Testis (tissue), 2 donors: ENCODE measurements at regions not wholly inside any gene's neighbourhood (a gene's known extent, or its start where the extent isn't known, plus 50 kb on each side); places are given as distances from the start of the nearest gene placed in this dataset.

Experiments used
- DNase-seq: peaks from one replicate; pipeline ENCODE4 v3.0.0-alpha.2; 2019
- H3K27ac ChIP-seq, 2 donors: fragments of 200-600 bp; sonication (generic); one replicate each; pipeline ENCODE4 v1.5.1; 2019
- H3K27me3 ChIP-seq: fragments of 200-600 bp; sonication (generic); one replicate; pipeline ENCODE4 v1.5.1; 2019
- H3K36me3 ChIP-seq: fragments of 200-600 bp; sonication (generic); one replicate; pipeline ENCODE4 v1.5.1; 2017; ENCODE audit warnings: low read depth; ENCODE audit errors: missing control alignments
- H3K4me1 ChIP-seq: fragments of 200-600 bp; sonication (generic); one replicate; pipeline ENCODE4 v1.5.1; 2019
- H3K4me3 ChIP-seq, 2 donors: fragments of 200-600 bp; sonication (generic); one replicate each; pipeline ENCODE4 v1.5.1; 2017 to 2019
- H3K9me3 ChIP-seq: fragments of 200-600 bp; sonication (generic); one replicate; pipeline ENCODE4 v1.5.1; 2017
- CTCF ChIP-seq, 3 experiments: fragments of 450-650 bp in 2 of 3; fragments of 200-600 bp in 1 of 3; sonication (generic) in 1 of 3; IDR thresholded peaks; one replicate each; pipeline ENCODE4 v1.5.1; 2016 to 2019; ENCODE audit warnings: antibody characterized with exemption in 3 of 3, mild to moderate bottlenecking in 2 of 3, moderate library complexity in 1 of 3
- POLR2A ChIP-seq: fragments of 450-650 bp; IDR thresholded peaks from one replicate; pipeline ENCODE4 v1.6.1; 2017; ENCODE audit warnings: antibody characterized with exemption, mild to moderate bottlenecking, moderate library complexity
- WGBS, 2 donors: methylation state at CpG; one replicate each; pipeline ENCODE4 v1.1.5; 2018; 5-methylcytosine and 5-hydroxymethylcytosine counted together
- intact Hi-C: fragments of 100-400 bp; cut with DNase I; formaldehyde crosslinking; loops from one replicate; pipeline ENCODE4 v1.15.1; 2023; ENCODE audit warnings: low total_unique reads

GRCh38 chr15:67906382-67906781 lies 66.5 kb upstream of the RNU6-1 start:
- Histone ChIP-seq H3K4me1 (no peaks in the 10 kb centered on the region), H3K27ac (no peak overlapping the region), H3K36me3 (no peaks in the 10 kb centered on the region), H3K4me3 (no peak overlapping the region), H3K9me3 (no peaks in the 10 kb centered on the region), H3K27me3 (no peaks in the 10 kb centered on the region)
- no peak for DNase-seq
- TF ChIP-seq CTCF (IDR thresholded peaks at IDR 0.05) (no peak), POLR2A (no peak)
- intact Hi-C loops: no loop called here

- intact Hi-C loops: no loop called here
- DNase-seq: no peak
- no peaks in the 10 kb centered on the region for H3K4me1 ChIP-seq
- H3K4me3 ChIP-seq: no peak overlapping the region
- 94 to 98% methylated on average over 2 of the region's 2 CpGs for WGBS, 2 donors
- no peaks in the 10 kb centered on the region for H3K27me3 ChIP-seq
- no peaks in the 10 kb centered on the region for H3K9me3 ChIP-seq
- H3K27ac ChIP-seq: no peak overlapping the region
- no peaks in the 10 kb centered on the region for H3K36me3 ChIP-seq
- TF ChIP-seq POLR2A (no peak), CTCF (IDR thresholded peaks at IDR 0.05) (no peak)
Measured at GRCh38 chr15:67907184-67907723, 67.4 kb upstream of the RNU6-1 start.

- no peak for TF ChIP-seq CTCF (IDR thresholded peaks at IDR 0.05)
- no peak for TF ChIP-seq POLR2A
- Histone ChIP-seq H3K4me1 (no peaks in the 10 kb centered on the region), H3K36me3 (no peaks in the 10 kb centered on the region), H3K9me3 (no peaks in the 10 kb centered on the region), H3K27ac (no peak overlapping the region), H3K27me3 (no peaks in the 10 kb centered on the region), H3K4me3 (no peak overlapping the region)
- 61 to 89% methylated on average over 2 of the region's 2 CpGs for WGBS, 2 donors
- intact Hi-C loops: no loop called here
- no peak for DNase-seq
Measured at GRCh38 chr15:67908756-67909155, 68.9 kb upstream of the RNU6-1 start.

- WGBS, 2 donors: 0% methylated on average over 1 of the region's 1 CpG
- Histone ChIP-seq H3K27ac (no peak overlapping the region), H3K4me3 (no peak overlapping the region), H3K36me3 (no peaks in the 10 kb centered on the region), H3K27me3 (no peaks in the 10 kb centered on the region), H3K9me3 (no peaks in the 10 kb centered on the region), H3K4me1 (peaks cover 18% of the 10 kb centered on the region)
- TF ChIP-seq POLR2A (no peak), CTCF (IDR thresholded peaks at IDR 0.05) (no peak)
- no peak for DNase-seq
- intact Hi-C loops: no loop called here
Measured at GRCh38 chr15:67911727-67912126, 71.9 kb upstream of the RNU6-1 start.

- 93 to 95% methylated on average over 1 of the region's 1 CpG for WGBS, 2 donors
- intact Hi-C loops: no loop called here
- peaks cover 20% of the 10 kb centered on the region for H3K4me1 ChIP-seq
- no peak for DNase-seq
- no peaks in the 10 kb centered on the region for H3K36me3 ChIP-seq
- no peak overlapping the region for H3K4me3 ChIP-seq
- H3K27me3 ChIP-seq: no peaks in the 10 kb centered on the region
- no peak for TF ChIP-seq POLR2A
- no peak for TF ChIP-seq CTCF (IDR thresholded peaks at IDR 0.05)
- H3K27ac ChIP-seq: no peak overlapping the region
- H3K9me3 ChIP-seq: no peaks in the 10 kb centered on the region
Measured at GRCh38 chr15:67914028-67914427, 74.2 kb upstream of the RNU6-1 start.
